GM13976 (cell line): ENCODE measurements at regions not wholly inside any gene's neighbourhood (a gene's known extent, or its start where the extent isn't known, plus 50 kb on each side); places are given as distances from the start of the nearest gene placed in this dataset.

Source experiments
- DNase-seq: peaks from one replicate; pipeline ENCODE4 v3.0.0; 2012; ENCODE audit warnings: low spot score
- CTCF ChIP-seq: IDR thresholded peaks from 2 replicates; pipeline ENCODE4 v1.5.1; 2012; ENCODE audit warnings: borderline replicate concordance, mild to moderate bottlenecking; ENCODE audit not compliant: insufficient read depth; ENCODE audit errors: extremely low read depth, missing control alignments, control extremely low read depth
- in situ Hi-C: fragments of 300-500 bp; cut with MboI; formaldehyde crosslinking; loops from one replicate; pipeline ENCODE4 v1.12.0; 2022; ENCODE audit warnings: low sequenced_read_pairs, mixed read lengths, inconsistent platforms; ENCODE audit not compliant: unreplicated experiment

- DNase-seq = no peak
- in situ Hi-C loops = no loop called here
- TF ChIP-seq CTCF = no peak
Measured at GRCh38 chr1:201683397-201683796, 144.5 kb downstream of the NAV1 start.

- DNase-seq = no peak
- no peak for TF ChIP-seq CTCF
- in situ Hi-C loops = no loop called here
Measured at GRCh38 chr1:201685485-201685884, 143.5 kb upstream of the IPO9 start.

- TF ChIP-seq CTCF = no peak
- no peak for DNase-seq
- in situ Hi-C loops = no loop called here
Measured at GRCh38 chr1:201686714-201687455, 142.1 kb upstream of the IPO9 start.

- no peak for TF ChIP-seq CTCF
- DNase-seq = no peak
- in situ Hi-C loops = no loop called here
Measured at GRCh38 chr1:201688514-201688913, 140.4 kb upstream of the IPO9 start.

GRCh38 chr1:201689647-201690046 lies 139.3 kb upstream of the IPO9 start:
- in situ Hi-C loops = loop anchor here (10.0 kb wide), 1 partner anchor 125 kb away; no protein-coding TSS in a partner anchor
- DNase-seq = no peak
- no peak for TF ChIP-seq CTCF

GRCh38 chr1:201690528-201690927 lies 138.4 kb upstream of the IPO9 start:
- no peak for DNase-seq
- TF ChIP-seq CTCF = no peak
- in situ Hi-C loops = loop anchor here (10.0 kb wide), 1 partner anchor 126 kb away; no protein-coding TSS in a partner anchor
